Calu3 (cell line): ENCODE measurements at regions not wholly inside any gene's neighbourhood (a gene's known extent, or its start where the extent isn't known, plus 50 kb on each side); places are given as distances from the start of the nearest gene placed in this dataset.

Experiments
- BruUV-seq: library from RNA; stranded (reverse); fragments of 400-500 nt; replicated peaks from 2 replicates; lab custom pipeline; 2021; lab: Mats Ljungman, UMichigan
- CTCF ChIA-PET: fragments of 300-600 bp; sonication (Branson Sonifier 250); formaldehyde crosslinking; loops from one replicate; lab custom pipeline; 2022; ENCODE audit warnings: antibody characterized with exemption; lab: Charles Lee
- DNase-seq: peaks from one replicate; pipeline ENCODE4 v3.0.0; 2022
- H3K27ac Mint-ChIP-seq: one replicate; pipeline ENCODE4 v1.8.0; 2022; ENCODE audit warnings: mixed read lengths; ENCODE audit not compliant: unreplicated experiment
- H3K27me3 Mint-ChIP-seq: one replicate; pipeline ENCODE4 v1.8.0; 2022; ENCODE audit warnings: mixed read lengths; ENCODE audit not compliant: unreplicated experiment
- H3K36me3 Mint-ChIP-seq: one replicate; pipeline ENCODE4 v1.8.0; 2022; ENCODE audit warnings: mild to moderate bottlenecking, moderate library complexity, mixed read lengths; ENCODE audit not compliant: insufficient read depth, unreplicated experiment
- H3K4me1 Mint-ChIP-seq: one replicate; pipeline ENCODE4 v1.8.0; 2022; ENCODE audit warnings: mild to moderate bottlenecking, low read depth, mixed read lengths; ENCODE audit not compliant: unreplicated experiment
- H3K4me3 Mint-ChIP-seq: one replicate; pipeline ENCODE4 v1.8.0; 2022; ENCODE audit warnings: mild to moderate bottlenecking, low read depth, moderate library complexity, mixed read lengths; ENCODE audit not compliant: unreplicated experiment
- H3K9me3 Mint-ChIP-seq: one replicate; pipeline ENCODE4 v1.8.0; 2022; ENCODE audit warnings: low read depth, mixed read lengths; ENCODE audit not compliant: unreplicated experiment
- intact Hi-C: fragments of 100-400 bp; cut with micrococcal nuclease; formaldehyde crosslinking; loops from one replicate; pipeline ENCODE4 v1.10.0; 2022; ENCODE audit not compliant: unreplicated experiment
- TF ChIP-seq, protein P1 (sequence below): fragments of 200-600 bp; IDR thresholded peaks from one replicate; pipeline ENCODE4 v1.8.0; 2022; ENCODE audit warnings: antibody characterized with exemption; ENCODE audit not compliant: unreplicated experiment

DNA sequence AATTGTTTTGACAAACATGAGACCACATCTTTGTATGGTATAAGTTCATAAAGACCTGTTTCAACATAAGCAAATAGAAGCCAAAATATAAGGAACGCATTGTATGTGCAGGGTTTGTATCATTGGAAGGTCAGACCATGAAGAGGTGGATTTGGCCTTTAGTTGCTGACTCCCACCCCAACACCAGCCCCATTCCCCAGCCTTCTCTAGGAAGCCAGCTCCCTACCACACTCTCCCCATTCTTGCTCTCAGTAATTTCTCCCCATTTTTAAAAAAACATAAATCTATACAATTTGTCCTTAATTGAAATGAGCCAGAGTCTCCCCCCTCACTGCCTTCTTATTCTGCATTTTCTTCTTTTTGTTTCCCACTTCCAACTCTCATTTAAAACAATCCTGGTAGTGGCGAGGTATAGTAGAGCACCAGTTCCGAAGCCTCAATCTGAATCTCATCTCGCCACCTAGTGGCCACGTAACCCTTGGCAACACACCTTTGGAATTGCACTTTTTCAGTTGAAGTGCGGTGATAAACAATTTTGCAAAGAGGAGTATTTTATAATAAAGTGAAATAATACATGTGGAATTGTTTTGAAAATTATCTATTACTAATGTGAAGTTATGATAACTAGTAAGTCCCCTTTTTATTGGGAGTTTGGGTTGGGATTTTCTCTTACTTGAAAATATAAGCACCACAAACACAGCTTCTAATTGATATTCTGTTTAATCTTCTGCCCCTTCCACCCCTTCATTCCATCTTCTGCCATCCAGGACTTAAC is 126.6 kb downstream of the ASB9 start:
- H3K27me3 Mint-ChIP-seq: no peaks in the 10 kb centered on the region
- peak; percentile 56 for DNase-seq
- H3K9me3 Mint-ChIP-seq: no peaks in the 10 kb centered on the region
- intact Hi-C loops: loop anchor here (1.0 to 10.0 kb wide), 4 partner anchors 100 to 1104 kb away; no protein-coding TSS in a partner anchor
- no peak overlapping the region for H3K4me3 Mint-ChIP-seq
- BruUV-seq: no TSS peak
- TF ChIP-seq, protein P1, sequence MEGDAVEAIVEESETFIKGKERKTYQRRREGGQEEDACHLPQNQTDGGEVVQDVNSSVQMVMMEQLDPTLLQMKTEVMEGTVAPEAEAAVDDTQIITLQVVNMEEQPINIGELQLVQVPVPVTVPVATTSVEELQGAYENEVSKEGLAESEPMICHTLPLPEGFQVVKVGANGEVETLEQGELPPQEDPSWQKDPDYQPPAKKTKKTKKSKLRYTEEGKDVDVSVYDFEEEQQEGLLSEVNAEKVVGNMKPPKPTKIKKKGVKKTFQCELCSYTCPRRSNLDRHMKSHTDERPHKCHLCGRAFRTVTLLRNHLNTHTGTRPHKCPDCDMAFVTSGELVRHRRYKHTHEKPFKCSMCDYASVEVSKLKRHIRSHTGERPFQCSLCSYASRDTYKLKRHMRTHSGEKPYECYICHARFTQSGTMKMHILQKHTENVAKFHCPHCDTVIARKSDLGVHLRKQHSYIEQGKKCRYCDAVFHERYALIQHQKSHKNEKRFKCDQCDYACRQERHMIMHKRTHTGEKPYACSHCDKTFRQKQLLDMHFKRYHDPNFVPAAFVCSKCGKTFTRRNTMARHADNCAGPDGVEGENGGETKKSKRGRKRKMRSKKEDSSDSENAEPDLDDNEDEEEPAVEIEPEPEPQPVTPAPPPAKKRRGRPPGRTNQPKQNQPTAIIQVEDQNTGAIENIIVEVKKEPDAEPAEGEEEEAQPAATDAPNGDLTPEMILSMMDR: peak; percentile 64
- H3K36me3 Mint-ChIP-seq: no peaks in the 10 kb centered on the region
- H3K4me1 Mint-ChIP-seq: peaks cover 13% of the 10 kb centered on the region
- CTCF ChIA-PET: interaction anchor here (0.5 to 1.4 kb wide), 5 partner anchors 28 to 643 kb away, joined by 3 to 8 read pairs (median 4); no protein-coding TSS in a partner anchor
- H3K27ac Mint-ChIP-seq: no peak overlapping the region

DNA sequence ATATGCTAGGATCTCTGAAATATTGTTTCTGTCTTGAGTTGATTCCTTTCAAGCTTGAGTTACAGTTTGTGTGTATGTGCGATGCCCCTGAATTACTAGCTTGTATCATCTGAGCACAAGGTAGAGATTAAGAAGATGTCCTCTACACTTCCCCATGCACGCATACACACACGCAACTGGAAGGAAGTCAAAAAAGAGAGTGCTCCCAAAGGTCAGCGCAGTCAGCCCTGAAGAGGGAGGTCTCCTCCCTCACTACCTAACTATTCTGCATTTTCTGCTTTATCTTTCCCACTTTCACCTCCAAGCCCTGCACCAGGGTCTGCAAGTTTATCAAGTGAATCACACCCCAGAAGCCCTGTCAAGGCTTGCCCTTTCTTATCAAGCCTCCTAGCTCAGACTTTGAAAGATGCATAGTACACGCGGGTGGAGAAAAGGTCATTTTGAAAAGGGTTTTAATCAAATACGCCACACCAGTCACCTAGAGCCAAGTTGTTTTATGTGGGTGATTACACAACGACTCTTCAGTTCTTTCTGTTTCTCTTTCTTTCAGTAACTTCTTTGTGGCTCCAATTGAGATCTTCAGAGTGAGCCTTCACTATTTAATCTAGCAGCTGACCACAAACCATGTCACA is 127.7 kb downstream of the ASB9 start:
- no peak overlapping the region for H3K4me3 Mint-ChIP-seq

DNA sequence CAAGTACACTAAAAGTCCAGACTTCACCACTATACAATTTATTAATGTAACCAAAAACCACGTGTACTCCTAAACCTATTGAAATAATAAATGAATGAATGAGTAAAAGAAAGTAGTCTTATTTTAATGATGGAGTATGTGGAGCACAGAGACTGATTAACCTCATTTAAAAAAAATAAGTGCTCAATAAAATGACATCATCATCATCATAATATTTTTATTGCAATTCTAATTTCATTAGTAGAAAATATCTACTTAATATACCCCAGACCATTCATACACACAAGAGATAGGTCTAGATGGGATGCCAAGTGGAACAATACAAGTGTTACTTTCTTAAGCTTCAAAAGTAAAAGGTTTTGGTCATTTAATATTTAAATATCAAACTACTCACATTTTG is 133.1 kb downstream of the ASB9 start:
- intact Hi-C loops: no loop called here
- no peaks in the 10 kb centered on the region for H3K27me3 Mint-ChIP-seq
- no peaks in the 10 kb centered on the region for H3K36me3 Mint-ChIP-seq
- H3K4me1 Mint-ChIP-seq: no peaks in the 10 kb centered on the region
- no peak for DNase-seq
- TF ChIP-seq, protein P1: no peak
- no peak overlapping the region for H3K4me3 Mint-ChIP-seq
- H3K27ac Mint-ChIP-seq: no peak overlapping the region
- BruUV-seq: no TSS peak
- CTCF ChIA-PET: no interaction called here
- H3K9me3 Mint-ChIP-seq: no peaks in the 10 kb centered on the region

More for the DNA sequence above, 127.7 kb downstream of the ASB9 start:
- H3K27me3 Mint-ChIP-seq: no peaks in the 10 kb centered on the region
- TF ChIP-seq, protein P1: no peak
- no peaks in the 10 kb centered on the region for H3K9me3 Mint-ChIP-seq
- peaks cover 13% of the 10 kb centered on the region for H3K4me1 Mint-ChIP-seq
- no peak for DNase-seq
- intact Hi-C loops: loop anchor here (2.0 to 10.0 kb wide), 3 partner anchors 177 to 1103 kb away; no protein-coding TSS in a partner anchor
- no peaks in the 10 kb centered on the region for H3K36me3 Mint-ChIP-seq
- no TSS peak for BruUV-seq
- CTCF ChIA-PET: interaction anchor here (1.0 kb wide), 1 partner anchor 179 kb away, joined by 3 read pairs; no protein-coding TSS in a partner anchor
- no peak overlapping the region for H3K27ac Mint-ChIP-seq

- CTCF ChIA-PET: interaction anchor here (0.6 kb wide), 1 partner anchor 73 kb away, joined by 3 read pairs; no protein-coding TSS in a partner anchor
- no peak overlapping the region for H3K27ac Mint-ChIP-seq
- BruUV-seq: no TSS peak
These were observed 140.5 kb downstream of the ASB9 start for GRCh38 chrX:15129412-15129811.

More at GRCh38 chrX:15129412-15129811, 140.5 kb downstream of the ASB9 start:
- TF ChIP-seq, protein P1: no peak
- H3K36me3 Mint-ChIP-seq: no peaks in the 10 kb centered on the region
- H3K4me1 Mint-ChIP-seq: no peaks in the 10 kb centered on the region
- H3K27me3 Mint-ChIP-seq: no peaks in the 10 kb centered on the region
- intact Hi-C loops: no loop called here
- H3K9me3 Mint-ChIP-seq: no peaks in the 10 kb centered on the region
- no peak overlapping the region for H3K4me3 Mint-ChIP-seq
- DNase-seq: no peak
